GM23248 (cell line): ENCODE measurements at regions not wholly inside any gene's neighbourhood (a gene's known extent, or its start where the extent isn't known, plus 50 kb on each side); places are given as distances from the start of the nearest gene placed in this dataset.

ENCODE experiments used
- DNase-seq: peaks from one replicate; pipeline ENCODE4 v3.0.0-alpha.2; 2015
- H2AFZ ChIP-seq: fragments of 200-600 bp; sonication (generic); 2 replicates; pipeline ENCODE4 v1.6.1; 2016; ENCODE audit warnings: antibody characterized with exemption
- H3F3A ChIP-seq: fragments of 200-600 bp; sonication (generic); 2 replicates; pipeline ENCODE4 v1.6.1; 2016; ENCODE audit warnings: mild to moderate bottlenecking, antibody characterized with exemption, mixed run types; ENCODE audit not compliant: insufficient read depth
- H3K27ac ChIP-seq: fragments of 200-600 bp; sonication (generic); 2 replicates; pipeline ENCODE4 v1.5.1; 2016; ENCODE audit warnings: mild to moderate bottlenecking
- H3K27me3 ChIP-seq: fragments of 200-600 bp; sonication (generic); replicated peaks from 2 replicates; pipeline ENCODE4 v1.6.1; 2016; ENCODE audit warnings: mild to moderate bottlenecking; ENCODE audit not compliant: insufficient read depth
- H3K36me3 ChIP-seq: fragments of 200-600 bp; sonication (generic); 2 replicates; pipeline ENCODE4 v1.6.1; 2016; ENCODE audit warnings: low read depth, mild to moderate bottlenecking
- H3K4me1 ChIP-seq: fragments of 200-600 bp; sonication (generic); 2 replicates; pipeline ENCODE4 v1.6.1; 2016; ENCODE audit warnings: mild to moderate bottlenecking; ENCODE audit not compliant: insufficient read depth
- H3K4me2 ChIP-seq: fragments of 200-600 bp; sonication (generic); one replicate; pipeline ENCODE4 v1.6.1; 2016; ENCODE audit warnings: mild to moderate bottlenecking; ENCODE audit not compliant: unreplicated experiment
- H3K4me3 ChIP-seq: fragments of 200-600 bp; sonication (generic); 2 replicates; pipeline ENCODE4 v1.5.1; 2016; ENCODE audit warnings: mild to moderate bottlenecking
- H3K79me2 ChIP-seq: fragments of 200-600 bp; sonication (generic); 2 replicates; pipeline ENCODE4 v1.6.1; 2016; ENCODE audit warnings: mild to moderate bottlenecking; ENCODE audit not compliant: insufficient read depth
- H3K9ac ChIP-seq: fragments of 200-600 bp; sonication (generic); 2 replicates; pipeline ENCODE4 v1.6.1; 2016; ENCODE audit warnings: mild to moderate bottlenecking
- H3K9me2 ChIP-seq: fragments of 200-600 bp; sonication (generic); 2 replicates; pipeline ENCODE4 v1.6.1; 2016; ENCODE audit warnings: mixed run types, mild to moderate bottlenecking, moderate library complexity; ENCODE audit not compliant: insufficient read depth
- H3K9me3 ChIP-seq: fragments of 200-600 bp; sonication (generic); one replicate; pipeline ENCODE4 v1.6.1; 2017; ENCODE audit warnings: low read depth
- H4K20me1 ChIP-seq: fragments of 200-600 bp; sonication (generic); 2 replicates; pipeline ENCODE4 v1.6.0; 2016; ENCODE audit not compliant: insufficient read depth
- EZH2 ChIP-seq: fragments of 200-600 bp; sonication (generic); IDR thresholded peaks from 2 replicates; pipeline ENCODE4 v1.6.1; 2018; ENCODE audit warnings: antibody characterized with exemption, mild to moderate bottlenecking; ENCODE audit not compliant: insufficient read depth, poor library complexity, severe bottlenecking
- EZH2phosphoT487 ChIP-seq: fragments of 200-600 bp; sonication (generic); IDR thresholded peaks from 2 replicates; pipeline ENCODE4 v1.6.1; 2018; ENCODE audit warnings: antibody characterized with exemption, moderate library complexity, mild to moderate bottlenecking, low read depth; ENCODE audit not compliant: insufficient read depth
- WGBS, 2 experiments: methylation state at CpG; one replicate each; pipeline ENCODE4 v1.1.6; 2015 to 2017; ENCODE audit warnings: low lambda C conversion rate in 2 of 2, low coverage in 1 of 2; ENCODE audit errors: missing lambda C conversion rate in 2 of 2; 5-methylcytosine and 5-hydroxymethylcytosine counted together
- in situ Hi-C: fragments of 300-500 bp; cut with MboI; formaldehyde crosslinking; loops from 2 replicates; pipeline ENCODE4 v1.15.0; 2020

DNA sequence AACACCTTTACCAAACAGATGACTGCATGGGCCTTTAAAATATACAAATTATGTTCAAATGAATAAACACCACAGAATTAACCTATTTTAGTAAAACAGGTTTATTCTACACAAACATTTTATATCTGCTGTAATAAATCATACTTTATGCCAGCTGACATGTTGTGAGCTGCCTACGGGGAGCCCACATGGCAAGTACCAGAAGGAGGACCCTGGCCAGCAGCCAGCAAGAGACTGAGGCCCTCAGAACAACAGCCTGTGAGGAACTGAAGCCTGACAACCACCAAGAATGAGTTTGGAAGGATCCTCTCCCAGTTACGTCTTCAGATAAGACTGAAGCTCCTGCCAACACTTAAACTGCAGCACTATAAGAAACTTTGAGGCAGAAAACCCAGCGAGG lies 377.0 kb downstream of the PDGFC start:
- in situ Hi-C loops = no loop called here
- DNase-seq = no peak

DNA sequence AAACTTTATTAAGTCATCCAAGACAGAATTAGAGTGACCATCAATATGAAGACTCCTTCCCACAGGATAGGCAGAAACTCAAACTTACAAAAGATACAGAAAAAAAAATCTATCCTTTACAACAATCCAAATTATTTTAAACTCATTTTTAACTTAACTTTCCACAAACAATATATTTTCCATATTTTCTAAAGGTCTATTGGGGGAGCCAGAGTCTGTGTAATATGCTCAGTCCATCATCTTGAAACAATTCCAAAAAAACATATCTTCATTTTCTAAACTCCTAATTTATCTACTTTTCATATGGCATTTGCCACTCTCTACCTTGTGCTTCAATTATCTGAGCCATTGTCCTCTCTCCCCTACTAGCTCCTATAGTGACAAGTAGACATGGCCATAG lies 378.1 kb downstream of the PDGFC start:
- Histone ChIP-seq H3K79me2 (no peaks in the 10 kb centered on the region), H3K36me3 (no peaks in the 10 kb centered on the region), H3K27me3 (no peaks in the 10 kb centered on the region), H3K4me1 (no peaks in the 10 kb centered on the region), H3K9me2 (no peaks in the 10 kb centered on the region), H3K9me3 (no peaks in the 10 kb centered on the region), H2AFZ (no peak overlapping the region), H3K27ac (no peak overlapping the region), H3K9ac (no peak overlapping the region), H3F3A (no peaks in the 10 kb centered on the region), H3K4me3 (no peak overlapping the region), H4K20me1 (no peaks in the 10 kb centered on the region), H3K4me2 (no peak overlapping the region)
- in situ Hi-C loops = no loop called here
- no peak for TF ChIP-seq EZH2phosphoT487
- TF ChIP-seq EZH2 = no peak
- peak; percentile 26 for DNase-seq

More for the DNA sequence above, 377.0 kb downstream of the PDGFC start:
- Histone ChIP-seq H3K4me1 (no peaks in the 10 kb centered on the region), H3K79me2 (no peaks in the 10 kb centered on the region), H3K9me2 (no peaks in the 10 kb centered on the region), H2AFZ (no peak overlapping the region), H3K36me3 (no peaks in the 10 kb centered on the region), H3K9ac (no peak overlapping the region), H3K27me3 (no peaks in the 10 kb centered on the region), H3K27ac (no peak overlapping the region), H3K4me2 (no peak overlapping the region), H3K4me3 (no peak overlapping the region), H3K9me3 (no peaks in the 10 kb centered on the region), H4K20me1 (no peaks in the 10 kb centered on the region), H3F3A (no peaks in the 10 kb centered on the region)
- TF ChIP-seq EZH2phosphoT487 = no peak
- WGBS, 2 experiments = 81 to 85% methylated on average over 3 of the region's 3 CpGs

DNA sequence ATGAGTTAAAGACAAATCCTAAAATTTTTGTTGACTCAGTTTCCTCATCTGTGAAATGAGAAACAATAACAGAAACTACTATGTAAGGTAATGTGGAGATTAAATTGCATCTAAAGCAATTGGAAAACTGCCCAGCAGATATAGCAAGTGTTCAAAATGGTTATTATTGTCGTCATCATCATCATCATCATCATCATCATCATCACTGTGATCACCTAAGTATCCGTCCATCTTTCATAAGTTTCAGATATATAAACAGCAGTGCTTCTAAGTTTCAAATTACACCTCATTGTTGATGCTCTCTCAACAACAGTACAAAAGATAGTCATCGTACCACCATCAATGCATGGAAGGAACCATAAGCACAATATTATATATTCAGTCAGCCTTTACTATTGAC lies 379.9 kb downstream of the PDGFC start:
- no peak for DNase-seq
- Histone ChIP-seq H3K9ac (no peak overlapping the region), H3K36me3 (no peaks in the 10 kb centered on the region), H3K9me2 (no peaks in the 10 kb centered on the region), H2AFZ (no peak overlapping the region), H4K20me1 (no peaks in the 10 kb centered on the region), H3K4me1 (no peaks in the 10 kb centered on the region), H3F3A (no peaks in the 10 kb centered on the region), H3K27ac (no peak overlapping the region), H3K27me3 (no peaks in the 10 kb centered on the region), H3K4me2 (no peak overlapping the region), H3K79me2 (no peaks in the 10 kb centered on the region), H3K9me3 (no peaks in the 10 kb centered on the region), H3K4me3 (no peak overlapping the region)
- 88 to 93% methylated on average over 3 of the region's 3 CpGs for WGBS, 2 experiments
- TF ChIP-seq EZH2phosphoT487 (no peak), EZH2 (no peak)
- in situ Hi-C loops = no loop called here

DNA sequence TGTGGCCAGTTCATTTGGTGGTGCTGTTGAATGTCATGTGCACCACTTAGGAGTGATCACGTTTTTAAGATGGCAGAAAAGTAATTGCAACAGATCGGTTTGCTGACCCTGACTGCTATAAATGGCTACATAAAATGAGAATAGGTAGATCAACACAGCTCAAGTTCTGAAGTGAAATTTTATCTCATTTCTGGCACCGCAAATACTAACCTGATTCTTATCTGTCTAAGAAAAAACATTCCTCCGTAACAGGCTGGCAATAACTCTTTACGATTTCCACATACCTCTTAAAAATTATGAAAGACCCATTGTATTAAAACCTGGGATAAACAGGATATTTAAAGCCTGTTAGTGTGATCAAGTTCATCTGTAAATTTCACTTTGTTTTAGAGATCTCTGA lies 387.5 kb downstream of the PDGFC start:
- 80% methylated on average over 5 of the region's 5 CpGs for WGBS, 2 experiments
- no peak overlapping the region for H3K4me3 ChIP-seq
- no peaks in the 10 kb centered on the region for H3F3A ChIP-seq
- H3K27me3 ChIP-seq = no peaks in the 10 kb centered on the region
- in situ Hi-C loops = no loop called here
- H3K4me2 ChIP-seq = no peak overlapping the region
- H2AFZ ChIP-seq = no peak overlapping the region
- DNase-seq = no peak
- no peaks in the 10 kb centered on the region for H3K9me2 ChIP-seq
- no peaks in the 10 kb centered on the region for H3K9me3 ChIP-seq
- peaks cover 12% of the 10 kb centered on the region for H3K4me1 ChIP-seq
- no peak overlapping the region for H3K9ac ChIP-seq
- no peak for TF ChIP-seq EZH2
- no peak for TF ChIP-seq EZH2phosphoT487
- no peaks in the 10 kb centered on the region for H3K79me2 ChIP-seq
- no peaks in the 10 kb centered on the region for H4K20me1 ChIP-seq
- H3K27ac ChIP-seq = no peak overlapping the region
- no peaks in the 10 kb centered on the region for H3K36me3 ChIP-seq

DNA sequence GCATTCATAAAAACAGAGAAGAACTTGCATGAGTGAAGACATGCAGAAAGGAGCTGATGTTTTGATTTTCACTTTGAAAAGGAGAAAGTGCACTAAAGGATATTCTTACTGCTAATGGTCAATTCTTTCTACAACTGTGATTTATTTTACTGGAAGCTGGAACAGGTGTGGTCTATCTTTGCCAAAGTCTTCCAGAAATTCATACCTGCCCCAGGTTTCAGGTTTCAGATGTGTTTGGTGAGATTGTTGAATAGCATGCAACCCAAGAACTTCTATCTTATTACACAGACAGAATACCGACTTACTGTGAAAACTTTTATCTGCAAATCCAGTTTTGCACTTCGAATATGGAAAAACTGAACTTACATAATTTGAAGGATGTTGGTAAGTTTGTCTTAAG lies 388.3 kb downstream of the PDGFC start:
- WGBS, 2 experiments = 98 to 99% methylated on average over 2 of the region's 2 CpGs
- in situ Hi-C loops = no loop called here

More for the DNA sequence above, 388.3 kb downstream of the PDGFC start:
- H3K27ac ChIP-seq = no peak overlapping the region
- H3K27me3 ChIP-seq = no peaks in the 10 kb centered on the region
- no peaks in the 10 kb centered on the region for H3K36me3 ChIP-seq
- no peak overlapping the region for H3K4me2 ChIP-seq
- H4K20me1 ChIP-seq = no peaks in the 10 kb centered on the region
- no peaks in the 10 kb centered on the region for H3F3A ChIP-seq
- H2AFZ ChIP-seq = no peak overlapping the region
- no peaks in the 10 kb centered on the region for H3K9me2 ChIP-seq
- TF ChIP-seq EZH2phosphoT487 (no peak), EZH2 (no peak)
- H3K9me3 ChIP-seq = no peaks in the 10 kb centered on the region
- no peak for DNase-seq
- H3K4me1 ChIP-seq = peaks cover 12% of the 10 kb centered on the region
- H3K4me3 ChIP-seq = no peak overlapping the region
- no peaks in the 10 kb centered on the region for H3K79me2 ChIP-seq
- H3K9ac ChIP-seq = no peak overlapping the region
